ENCODE measurements at regions not wholly inside any gene's neighbourhood (a gene's known extent, or its start where the extent isn't known, plus 50 kb on each side); places are given as distances from the start of the nearest gene placed in this dataset.

DNA sequence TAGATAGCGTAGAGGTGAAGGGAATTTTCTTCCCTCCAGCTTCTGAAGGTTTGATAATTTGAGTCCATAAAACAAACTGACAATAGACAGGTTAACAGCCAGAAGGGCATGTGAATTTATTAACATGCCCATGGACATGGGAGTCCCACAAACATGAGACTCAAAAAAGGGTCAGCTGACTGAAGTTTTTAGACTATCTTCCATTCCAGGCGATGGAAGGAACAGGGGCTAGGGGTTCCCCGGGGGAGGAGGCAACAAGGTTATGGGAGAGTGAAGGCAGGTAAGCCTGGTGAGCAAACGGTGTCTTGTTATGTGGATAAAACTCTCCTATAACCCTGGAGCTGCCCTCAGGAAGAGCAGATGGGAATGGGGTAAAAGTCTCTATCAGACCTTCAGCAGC, 81.5 kb upstream of the SORBS2 start:
- FAIRE-seq: no peak
- TF ChIP-seq, protein P1, sequence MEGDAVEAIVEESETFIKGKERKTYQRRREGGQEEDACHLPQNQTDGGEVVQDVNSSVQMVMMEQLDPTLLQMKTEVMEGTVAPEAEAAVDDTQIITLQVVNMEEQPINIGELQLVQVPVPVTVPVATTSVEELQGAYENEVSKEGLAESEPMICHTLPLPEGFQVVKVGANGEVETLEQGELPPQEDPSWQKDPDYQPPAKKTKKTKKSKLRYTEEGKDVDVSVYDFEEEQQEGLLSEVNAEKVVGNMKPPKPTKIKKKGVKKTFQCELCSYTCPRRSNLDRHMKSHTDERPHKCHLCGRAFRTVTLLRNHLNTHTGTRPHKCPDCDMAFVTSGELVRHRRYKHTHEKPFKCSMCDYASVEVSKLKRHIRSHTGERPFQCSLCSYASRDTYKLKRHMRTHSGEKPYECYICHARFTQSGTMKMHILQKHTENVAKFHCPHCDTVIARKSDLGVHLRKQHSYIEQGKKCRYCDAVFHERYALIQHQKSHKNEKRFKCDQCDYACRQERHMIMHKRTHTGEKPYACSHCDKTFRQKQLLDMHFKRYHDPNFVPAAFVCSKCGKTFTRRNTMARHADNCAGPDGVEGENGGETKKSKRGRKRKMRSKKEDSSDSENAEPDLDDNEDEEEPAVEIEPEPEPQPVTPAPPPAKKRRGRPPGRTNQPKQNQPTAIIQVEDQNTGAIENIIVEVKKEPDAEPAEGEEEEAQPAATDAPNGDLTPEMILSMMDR (optimal IDR thresholded peaks at IDR 0.05 in 1 of 3, IDR thresholded peaks at IDR 0.05 in 1 of 3, conservative IDR thresholded peaks at IDR 0.05 in 1 of 3; ENCODE audit: extremely low read depth in 1 of 3, insufficient read depth in 2 of 3, low read length in 3 of 3): no peak
- TF ChIP-seq EZH2 (IDR thresholded peaks at IDR 0.05; ENCODE audit: low read length): no peak
- Histone ChIP-seq H3K36me3 (ENCODE audit: control insufficient read depth in 2 of 2, extremely low read depth in 1 of 2, insufficient read depth in 2 of 2, low read length in 2 of 2) (no peaks in the 10 kb centered on the region), H2AFZ (ENCODE audit: control insufficient read depth, low read length) (no peak overlapping the region), H3K4me2 (ENCODE audit: control insufficient read depth, extremely low read depth, insufficient read depth, low read depth, low read length) (no peak overlapping the region), H3K9me1 (ENCODE audit: control insufficient read depth, extremely low read depth, insufficient read depth, low read length) (no peaks in the 10 kb centered on the region), H3K9ac (ENCODE audit: control insufficient read depth, extremely low read depth, insufficient read depth, low read length) (no peak overlapping the region), H3K9me3 (ENCODE audit: control insufficient read depth, low read depth, low read length) (no peaks in the 10 kb centered on the region), H3K27me3 (ENCODE audit: control insufficient read depth, extremely low read depth, insufficient read depth, low read length) (no peaks in the 10 kb centered on the region), H3K79me2 (ENCODE audit: control insufficient read depth, insufficient read depth, low read length) (no peaks in the 10 kb centered on the region), H3K27ac (ENCODE audit: control insufficient read depth, insufficient read depth, low read length) (no peak overlapping the region), H3K4me3 (ENCODE audit: control insufficient read depth in 2 of 3, extremely low read depth in 1 of 3, insufficient read depth in 2 of 3, low read depth in 1 of 3, low read length in 3 of 3) (no peak overlapping the region), H4K20me1 (ENCODE audit: control insufficient read depth, extremely low read depth, insufficient read depth, low read length) (no peaks in the 10 kb centered on the region), H3K4me1 (ENCODE audit: control insufficient read depth, extremely low read depth, insufficient read depth, low read length) (no peaks in the 10 kb centered on the region)
- dilution Hi-C loops (cut with MboI; ENCODE audit: extremely low pct_ligation_motif_present, low sequenced_read_pairs): no loop called here
- no peak for DNase-seq (ENCODE audit: low read depth, low spot score)

DNA sequence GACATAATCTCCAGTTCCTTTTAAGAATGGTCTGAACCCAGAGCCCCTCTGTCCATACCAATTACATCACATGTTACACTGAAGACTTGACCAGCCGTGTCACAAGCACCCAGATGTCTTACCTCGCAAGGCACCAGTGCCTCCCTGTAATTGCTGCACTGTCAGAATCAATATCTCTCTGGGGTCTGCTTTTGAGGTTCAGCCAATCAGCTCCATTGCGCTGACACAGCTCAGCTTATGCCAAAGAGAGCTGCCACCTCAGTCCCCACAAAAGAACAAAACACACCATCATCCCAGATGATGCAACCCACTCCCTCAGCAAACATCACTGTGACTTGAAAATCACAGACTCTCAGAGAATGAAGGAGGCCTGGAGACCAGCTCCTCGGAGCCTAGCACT, 82.5 kb upstream of the SORBS2 start:
- H3K27me3 ChIP-seq (ENCODE audit: control insufficient read depth, extremely low read depth, insufficient read depth, low read length): no peaks in the 10 kb centered on the region
- FAIRE-seq: no peak
- no peaks in the 10 kb centered on the region for H3K79me2 ChIP-seq (ENCODE audit: control insufficient read depth, insufficient read depth, low read length)
- no peaks in the 10 kb centered on the region for H3K4me1 ChIP-seq (ENCODE audit: control insufficient read depth, extremely low read depth, insufficient read depth, low read length)
- H2AFZ ChIP-seq (ENCODE audit: control insufficient read depth, low read length): no peak overlapping the region
- H3K9ac ChIP-seq (ENCODE audit: control insufficient read depth, extremely low read depth, insufficient read depth, low read length): no peak overlapping the region
- H3K27ac ChIP-seq (ENCODE audit: control insufficient read depth, insufficient read depth, low read length): no peak overlapping the region
- no peak overlapping the region for H3K4me3 ChIP-seq (ENCODE audit: control insufficient read depth in 2 of 3, extremely low read depth in 1 of 3, insufficient read depth in 2 of 3, low read depth in 1 of 3, low read length in 3 of 3)
- no peaks in the 10 kb centered on the region for H3K36me3 ChIP-seq (ENCODE audit: control insufficient read depth in 2 of 2, extremely low read depth in 1 of 2, insufficient read depth in 2 of 2, low read length in 2 of 2)
- TF ChIP-seq, protein P1 (optimal IDR thresholded peaks at IDR 0.05 in 1 of 3, IDR thresholded peaks at IDR 0.05 in 1 of 3, conservative IDR thresholded peaks at IDR 0.05 in 1 of 3; ENCODE audit: extremely low read depth in 1 of 3, insufficient read depth in 2 of 3, low read length in 3 of 3): no peak
- no peak for TF ChIP-seq EZH2 (IDR thresholded peaks at IDR 0.05; ENCODE audit: low read length)
- no peaks in the 10 kb centered on the region for H4K20me1 ChIP-seq (ENCODE audit: control insufficient read depth, extremely low read depth, insufficient read depth, low read length)
- dilution Hi-C loops (cut with MboI; ENCODE audit: extremely low pct_ligation_motif_present, low sequenced_read_pairs): no loop called here
- no peaks in the 10 kb centered on the region for H3K9me3 ChIP-seq (ENCODE audit: control insufficient read depth, low read depth, low read length)
- no peak overlapping the region for H3K4me2 ChIP-seq (ENCODE audit: control insufficient read depth, extremely low read depth, insufficient read depth, low read depth, low read length)
- no peaks in the 10 kb centered on the region for H3K9me1 ChIP-seq (ENCODE audit: control insufficient read depth, extremely low read depth, insufficient read depth, low read length)
- no peak for DNase-seq (ENCODE audit: low read depth, low spot score)
